Endothelial cell of umbilical vein (primary cell): ENCODE measurements at regions not wholly inside any gene's neighbourhood (a gene's known extent, or its start where the extent isn't known, plus 50 kb on each side); places are given as distances from the start of the nearest gene placed in this dataset.

Source experiments
- BruUV-seq: library from RNA; stranded (reverse); fragments of 400-500 nt; replicated peaks from 2 replicates; lab custom pipeline; 2021; lab: Mats Ljungman, UMichigan
- CTCF ChIA-PET: fragments of 300-600, 350-600 bp; sonication (Branson Sonifier 250); formaldehyde crosslinking; loops from one replicate; lab custom pipeline; 2021; ENCODE audit warnings: antibody characterized with exemption, inconsistent platforms; lab: Charles Lee
- POLR2A ChIA-PET: fragments of 300-600, 350-600 bp; sonication (Branson Sonifier 250); formaldehyde crosslinking; loops from one replicate; lab custom pipeline; 2021; ENCODE audit warnings: antibody characterized with exemption, inconsistent platforms; lab: Charles Lee
- DNase-seq: peaks from one replicate; pipeline ENCODE4 v3.0.0-alpha.2; 2011; ENCODE audit warnings: low read depth, low spot score
- FAIRE-seq: peaks from 2 replicates; lab custom pipeline; 2011; peaks lifted over from hg19 to GRCh38; lab: Jason Lieb, UNC
- H2AFZ ChIP-seq: 2 replicates; pipeline ENCODE4 v1.6.0; 2012; ENCODE audit warnings: low read depth, low read length, control low read depth, inconsistent platforms
- H3K27ac ChIP-seq: 2 replicates; pipeline ENCODE4 v1.5.1; 2011; ENCODE audit warnings: low read depth, mild to moderate bottlenecking, control low read depth, low read length, moderate library complexity; ENCODE audit not compliant: insufficient read depth
- H3K27me3 ChIP-seq, 2 experiments: 2 replicates each; pipeline versions ENCODE4 v1.6.0 to v1.6.1; 2011; ENCODE audit warnings: low read length in 2 of 2, mixed read lengths in 1 of 2; ENCODE audit not compliant: control insufficient read depth in 2 of 2, insufficient read depth in 2 of 2
- H3K36me3 ChIP-seq, 2 experiments: 2 replicates in 1 of 2; 3 replicates in 1 of 2; pipeline ENCODE4 v1.5.1; 2011; ENCODE audit warnings: low read length in 2 of 2, mild to moderate bottlenecking in 1 of 2, moderate library complexity in 1 of 2; ENCODE audit not compliant: control insufficient read depth in 2 of 2, insufficient read depth in 2 of 2; ENCODE audit errors: extremely low read depth in 1 of 2
- H3K4me1 ChIP-seq: 3 replicates; pipeline ENCODE4 v1.5.1; 2011; ENCODE audit warnings: mild to moderate bottlenecking, low read length; ENCODE audit not compliant: control insufficient read depth, insufficient read depth; ENCODE audit errors: extremely low read depth
- H3K4me2 ChIP-seq: 2 replicates; pipeline ENCODE4 v1.6.1; 2011; ENCODE audit warnings: low read length, control low read depth, mixed read lengths; ENCODE audit not compliant: insufficient read depth
- H3K4me3 ChIP-seq, 3 experiments: fragments of 200-600 bp in 1 of 3; sonication (generic), shearing (Covaris generic) in 1 of 3; replicated peaks in 1 of 3; 2 replicates each; pipeline ENCODE4 v1.5.1; 2011 to 2016; ENCODE audit warnings: control low read depth in 3 of 3, low read length in 3 of 3, mild to moderate bottlenecking in 2 of 3, inconsistent platforms in 1 of 3, low read depth in 1 of 3, moderate library complexity in 1 of 3; ENCODE audit not compliant: insufficient read depth in 1 of 3
- H3K79me2 ChIP-seq: 2 replicates; pipeline ENCODE4 v1.6.0; 2012; ENCODE audit warnings: low read length, inconsistent platforms; ENCODE audit not compliant: control insufficient read depth, insufficient read depth
- H3K9ac ChIP-seq: replicated peaks from 2 replicates; pipeline ENCODE3; 2011; ENCODE audit warnings: low read length, control low read depth; ENCODE audit not compliant: insufficient read depth; ENCODE audit errors: extremely low read depth
- H3K9me1 ChIP-seq: replicated peaks from 3 replicates; pipeline ENCODE4 v1.6.0; 2011; ENCODE audit warnings: mild to moderate bottlenecking, low read length; ENCODE audit not compliant: control insufficient read depth, insufficient read depth; ENCODE audit errors: extremely low read depth
- H3K9me3 ChIP-seq: replicated peaks from 2 replicates; pipeline ENCODE4 v1.5.1; 2012; ENCODE audit warnings: low read length, inconsistent platforms; ENCODE audit not compliant: control insufficient read depth, insufficient read depth
- H4K20me1 ChIP-seq: replicated peaks from 2 replicates; pipeline ENCODE3; 2011; ENCODE audit warnings: mild to moderate bottlenecking, low read length; ENCODE audit not compliant: control insufficient read depth, insufficient read depth; ENCODE audit errors: extremely low read depth
- CTCF ChIP-seq, 2 donors: IDR thresholded peaks; 1 replicate in 1 of 2; 2 replicates in 1 of 2; pipeline ENCODE4 v1.5.1; 2011; ENCODE audit warnings: low read length in 2 of 2, mild to moderate bottlenecking in 2 of 2, moderate library complexity in 2 of 2, control low read depth in 1 of 2, inconsistent platforms in 1 of 2, low read depth in 1 of 2; ENCODE audit not compliant: insufficient read depth in 1 of 2; ENCODE audit errors: extremely low read depth in 1 of 2
- EZH2 ChIP-seq: IDR thresholded peaks from 2 replicates; pipeline ENCODE4 v1.6.1; 2012; ENCODE audit warnings: borderline replicate concordance, low read depth, mild to moderate bottlenecking, moderate library complexity, low read length, inconsistent platforms; ENCODE audit not compliant: severe bottlenecking
- FOS ChIP-seq: IDR thresholded peaks from 2 replicates; pipeline ENCODE4 v1.6.1; 2011; ENCODE audit warnings: mild to moderate bottlenecking, low read length, moderate library complexity, borderline replicate concordance; ENCODE audit not compliant: insufficient read depth
- GATA2 ChIP-seq: IDR thresholded peaks from 2 replicates; pipeline ENCODE4 v1.7.0; 2011; ENCODE audit warnings: low read depth, mild to moderate bottlenecking, moderate library complexity, mixed read lengths, low read length; ENCODE audit not compliant: insufficient read length, insufficient read depth
- JUN ChIP-seq: IDR thresholded peaks from 2 replicates; pipeline ENCODE4 v1.6.1; 2011; ENCODE audit warnings: borderline replicate concordance, low read depth; ENCODE audit not compliant: insufficient read length, insufficient read depth
- MYC ChIP-seq: IDR thresholded peaks from one replicate; pipeline ENCODE4 v1.6.1; 2011; ENCODE audit warnings: mild to moderate bottlenecking, low read depth, low read length
- POLR2A ChIP-seq: IDR thresholded peaks from 2 replicates; pipeline ENCODE4 v1.6.1; 2012; ENCODE audit warnings: low read depth, mild to moderate bottlenecking, control low read depth, low read length
- POLR2AphosphoS5 ChIP-seq: IDR thresholded peaks from 2 replicates; pipeline ENCODE4 v1.6.1; 2012; ENCODE audit warnings: low read depth, mild to moderate bottlenecking, control low read depth, low read length, moderate library complexity; ENCODE audit not compliant: insufficient read depth
- dilution Hi-C: fragments of 300-500 bp; cut with MboI; formaldehyde crosslinking; loops from one replicate; pipeline ENCODE4 v1.15.0; 2019; ENCODE audit warnings: low sequenced_read_pairs; ENCODE audit not compliant: extremely low pct_ligation_motif_present
- intact Hi-C: fragments of 100-400 bp; cut with micrococcal nuclease; formaldehyde crosslinking; loops from one replicate; pipeline ENCODE4 v1.10.0; 2022
- TF ChIP-seq, protein P1 (sequence below): IDR thresholded peaks from 2 replicates; pipeline ENCODE4 v1.6.1; 2011; ENCODE audit not compliant: insufficient read depth, insufficient read length

DNA sequence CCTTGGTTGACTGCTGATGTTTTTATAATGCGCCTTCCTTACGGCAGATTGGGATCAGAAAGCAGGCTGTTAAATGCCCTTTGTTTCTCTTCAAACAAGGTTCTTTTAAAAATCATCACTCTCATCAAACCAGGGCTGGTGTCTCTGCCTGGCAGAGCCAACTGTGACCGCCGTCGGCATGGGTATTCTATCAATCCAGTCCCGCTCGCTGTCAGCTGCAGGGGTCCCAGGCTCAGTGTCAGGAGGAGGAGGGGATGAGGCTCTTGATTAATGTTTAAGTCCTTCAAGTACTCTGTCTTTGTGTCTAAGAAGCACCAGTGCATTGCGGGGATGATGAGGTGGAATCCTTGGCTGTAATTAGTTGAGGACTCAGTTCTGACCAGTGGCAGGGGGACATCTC lies 348.1 kb downstream of the RNF144A start:
- TF ChIP-seq GATA2: no peak
- TF ChIP-seq CTCF (IDR thresholded peaks at IDR 0.05; ENCODE audit: extremely low read depth in 1 of 2, insufficient read depth in 1 of 2, low read depth in 1 of 2, low read length in 2 of 2): no peak
- CTCF ChIA-PET: no interaction called here
- FAIRE-seq (no peak), DNase-seq (no peak)
- Histone ChIP-seq H3K36me3 (no peaks in the 10 kb centered on the region), H3K27me3 (no peaks in the 10 kb centered on the region), H3K4me2 (no peak overlapping the region), H3K4me3 (no peak overlapping the region), H3K9ac (no peak overlapping the region), H2AFZ (no peak overlapping the region), H3K4me1 (no peaks in the 10 kb centered on the region), H3K27ac (no peak overlapping the region), H3K9me1 (no peaks in the 10 kb centered on the region), H4K20me1 (no peaks in the 10 kb centered on the region), H3K79me2 (no peaks in the 10 kb centered on the region), H3K9me3 (peaks cover 7% of the 10 kb centered on the region)
- BruUV-seq: no TSS peak
- POLR2A ChIA-PET: no interaction called here
- intact Hi-C loops: no loop called here
- dilution Hi-C loops: no loop called here

GRCh38 chr2:7269106-7269643 lies 352.0 kb downstream of the RNF144A start:
- dilution Hi-C loops (no loop called here), intact Hi-C loops (no loop called here)
- ChIA-PET POLR2A (no interaction called here), CTCF (no interaction called here)
- Histone ChIP-seq H3K4me3 (no peak overlapping the region), H3K9me1 (no peaks in the 10 kb centered on the region), H2AFZ (no peak overlapping the region), H4K20me1 (no peaks in the 10 kb centered on the region), H3K9me3 (peaks cover 5% of the 10 kb centered on the region), H3K79me2 (no peaks in the 10 kb centered on the region), H3K4me1 (no peaks in the 10 kb centered on the region), H3K36me3 (no peaks in the 10 kb centered on the region), H3K27me3 (no peaks in the 10 kb centered on the region), H3K4me2 (no peak overlapping the region), H3K9ac (no peak overlapping the region), H3K27ac (no peak overlapping the region)
- no TSS peak for BruUV-seq
- DNase-seq (no peak), FAIRE-seq (no peak)
- no peak for TF ChIP-seq POLR2AphosphoS5
- TF ChIP-seq MYC: no peak
- no peak for TF ChIP-seq GATA2
- TF ChIP-seq JUN: no peak
- TF ChIP-seq CTCF (IDR thresholded peaks at IDR 0.05; ENCODE audit: extremely low read depth in 1 of 2, insufficient read depth in 1 of 2, low read depth in 1 of 2, low read length in 2 of 2): no peak
- TF ChIP-seq FOS: no peak
- no peak for TF ChIP-seq POLR2A
- no peak for TF ChIP-seq EZH2
- TF ChIP-seq, protein P1, sequence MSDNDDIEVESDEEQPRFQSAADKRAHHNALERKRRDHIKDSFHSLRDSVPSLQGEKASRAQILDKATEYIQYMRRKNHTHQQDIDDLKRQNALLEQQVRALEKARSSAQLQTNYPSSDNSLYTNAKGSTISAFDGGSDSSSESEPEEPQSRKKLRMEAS: no peak
